Vagina (tissue), 2 donors: ENCODE measurements at regions not wholly inside any gene's neighbourhood (a gene's known extent, or its start where the extent isn't known, plus 50 kb on each side); places are given as distances from the start of the nearest gene placed in this dataset.

Experiments
- DNase-seq, 2 donors: peaks; one replicate each; pipeline ENCODE4 v3.0.0-alpha.2; 2017; ENCODE audit errors: extremely low spot score in 2 of 2
- H3K27ac ChIP-seq: fragments of 200-600 bp; sonication (generic); one replicate; pipeline ENCODE4 v1.5.1; 2019
- H3K27me3 ChIP-seq: fragments of 200-600 bp; sonication (generic); one replicate; pipeline ENCODE4 v1.5.1; 2019
- H3K36me3 ChIP-seq, 2 donors: fragments of 200-600 bp; sonication (generic); one replicate each; pipeline ENCODE4 v1.5.1; 2017 to 2019
- H3K4me1 ChIP-seq: fragments of 200-600 bp; sonication (generic); one replicate; pipeline ENCODE4 v1.5.1; 2019
- H3K4me3 ChIP-seq, 2 donors: fragments of 200-600 bp; sonication (generic); 1 replicate in 1 of 2; 2 replicates in 1 of 2; pipeline ENCODE4 v1.5.1; 2016 to 2019
- H3K9me3 ChIP-seq: fragments of 200-600 bp; sonication (generic); one replicate; pipeline ENCODE4 v1.5.1; 2019
- POLR2A ChIP-seq, 2 donors: fragments of 450-650 bp; IDR thresholded peaks; one replicate each; pipeline ENCODE4 v1.6.1; 2017; ENCODE audit warnings: antibody characterized with exemption in 2 of 2, mild to moderate bottlenecking in 2 of 2, moderate library complexity in 2 of 2
- POLR2AphosphoS5 ChIP-seq, 2 donors: sonication (generic); formaldehyde crosslinking; IDR thresholded peaks; one replicate each; pipeline ENCODE4 v1.9.0; 2017; ENCODE audit warnings: antibody characterized with exemption in 2 of 2, mild to moderate bottlenecking in 2 of 2, low read depth in 1 of 2; ENCODE audit not compliant: insufficient read depth in 1 of 2
- intact Hi-C: fragments of 100-400 bp; cut with DNase I; formaldehyde crosslinking; loops from one replicate; pipeline ENCODE4 v1.15.1; 2023
- TF ChIP-seq, protein P1 (sequence below), 3 experiments: fragments of 450-650 bp in 2 of 3; fragments of 200-600 bp in 1 of 3; sonication (generic) in 1 of 3; IDR thresholded peaks; one replicate each; pipeline ENCODE4 v1.5.1; 2017 to 2019; ENCODE audit warnings: antibody characterized with exemption in 3 of 3, mild to moderate bottlenecking in 2 of 3, moderate library complexity in 2 of 3

DNA sequence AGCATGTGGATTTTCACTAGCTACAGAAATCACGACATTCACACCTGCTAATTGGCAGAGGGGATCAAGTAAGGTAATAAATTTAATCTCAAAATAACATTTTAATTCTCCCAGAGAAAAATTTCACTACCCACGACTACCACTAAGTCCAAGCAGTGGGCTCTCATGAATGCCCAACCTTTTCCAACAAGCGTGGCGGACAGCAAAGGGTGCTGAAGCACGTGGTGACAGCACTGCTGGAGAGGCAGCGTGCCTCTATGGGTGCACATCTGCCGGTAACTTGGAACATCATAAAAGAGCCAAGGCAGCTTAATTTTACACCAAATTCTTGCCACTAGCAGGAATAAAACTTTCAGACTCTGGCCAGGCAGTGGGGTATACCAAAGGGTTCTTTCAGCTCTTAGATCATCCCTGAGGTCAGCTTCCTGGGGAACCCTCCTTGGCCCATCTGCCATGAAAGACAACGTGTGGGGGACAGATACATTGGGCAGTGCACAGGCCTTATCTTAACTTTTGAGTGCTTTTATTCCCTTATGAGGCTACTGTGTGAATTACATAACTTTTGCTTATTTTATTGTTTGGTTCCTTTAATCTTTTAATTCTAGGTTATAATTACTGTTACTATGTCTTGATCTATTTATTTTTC, 206.7 kb upstream of the KCTD7 start:
- Histone ChIP-seq H3K27me3 (no peaks in the 10 kb centered on the region), H3K27ac (no peak overlapping the region), H3K4me3 (no peak overlapping the region), H3K36me3 (no peaks in the 10 kb centered on the region), H3K4me1 (no peaks in the 10 kb centered on the region), H3K9me3 (no peaks in the 10 kb centered on the region)
- no peak for DNase-seq
- intact Hi-C loops = no loop called here
- TF ChIP-seq, protein P1, sequence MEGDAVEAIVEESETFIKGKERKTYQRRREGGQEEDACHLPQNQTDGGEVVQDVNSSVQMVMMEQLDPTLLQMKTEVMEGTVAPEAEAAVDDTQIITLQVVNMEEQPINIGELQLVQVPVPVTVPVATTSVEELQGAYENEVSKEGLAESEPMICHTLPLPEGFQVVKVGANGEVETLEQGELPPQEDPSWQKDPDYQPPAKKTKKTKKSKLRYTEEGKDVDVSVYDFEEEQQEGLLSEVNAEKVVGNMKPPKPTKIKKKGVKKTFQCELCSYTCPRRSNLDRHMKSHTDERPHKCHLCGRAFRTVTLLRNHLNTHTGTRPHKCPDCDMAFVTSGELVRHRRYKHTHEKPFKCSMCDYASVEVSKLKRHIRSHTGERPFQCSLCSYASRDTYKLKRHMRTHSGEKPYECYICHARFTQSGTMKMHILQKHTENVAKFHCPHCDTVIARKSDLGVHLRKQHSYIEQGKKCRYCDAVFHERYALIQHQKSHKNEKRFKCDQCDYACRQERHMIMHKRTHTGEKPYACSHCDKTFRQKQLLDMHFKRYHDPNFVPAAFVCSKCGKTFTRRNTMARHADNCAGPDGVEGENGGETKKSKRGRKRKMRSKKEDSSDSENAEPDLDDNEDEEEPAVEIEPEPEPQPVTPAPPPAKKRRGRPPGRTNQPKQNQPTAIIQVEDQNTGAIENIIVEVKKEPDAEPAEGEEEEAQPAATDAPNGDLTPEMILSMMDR (IDR thresholded peaks at IDR 0.05) = no peak
- no peak for TF ChIP-seq POLR2A (IDR thresholded peaks at IDR 0.05)
- TF ChIP-seq POLR2AphosphoS5 (IDR thresholded peaks at IDR 0.05; ENCODE audit: insufficient read depth in 1 of 2, low read depth in 1 of 2) = no peak

DNA sequence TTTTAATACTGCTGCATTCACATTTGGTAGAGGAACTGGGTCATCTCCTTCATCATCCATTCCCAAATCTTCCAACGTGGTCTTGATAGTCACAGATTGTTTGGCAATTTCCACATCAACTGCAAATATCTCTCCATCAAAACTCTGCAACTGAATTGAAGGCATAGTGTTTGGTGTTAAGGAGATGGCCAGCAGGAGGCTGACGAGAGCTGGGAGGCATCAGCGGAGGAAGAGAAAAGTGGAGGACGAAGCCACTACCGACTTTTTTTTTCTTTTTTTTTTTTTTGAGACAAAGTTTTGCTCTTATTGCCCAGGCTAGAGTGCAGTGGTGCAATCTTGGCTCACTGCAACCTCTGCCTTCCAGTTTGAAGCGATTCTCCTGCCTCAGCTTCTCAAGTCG, 205.0 kb upstream of the KCTD7 start:
- H3K27me3 ChIP-seq = no peaks in the 10 kb centered on the region
- no peaks in the 10 kb centered on the region for H3K4me1 ChIP-seq
- no peak for DNase-seq
- TF ChIP-seq, protein P1 (IDR thresholded peaks at IDR 0.05) = no peak
- H3K36me3 ChIP-seq = no peaks in the 10 kb centered on the region
- no peak overlapping the region for H3K27ac ChIP-seq
- H3K9me3 ChIP-seq = no peaks in the 10 kb centered on the region
- intact Hi-C loops = no loop called here
- H3K4me3 ChIP-seq = no peak overlapping the region

DNA sequence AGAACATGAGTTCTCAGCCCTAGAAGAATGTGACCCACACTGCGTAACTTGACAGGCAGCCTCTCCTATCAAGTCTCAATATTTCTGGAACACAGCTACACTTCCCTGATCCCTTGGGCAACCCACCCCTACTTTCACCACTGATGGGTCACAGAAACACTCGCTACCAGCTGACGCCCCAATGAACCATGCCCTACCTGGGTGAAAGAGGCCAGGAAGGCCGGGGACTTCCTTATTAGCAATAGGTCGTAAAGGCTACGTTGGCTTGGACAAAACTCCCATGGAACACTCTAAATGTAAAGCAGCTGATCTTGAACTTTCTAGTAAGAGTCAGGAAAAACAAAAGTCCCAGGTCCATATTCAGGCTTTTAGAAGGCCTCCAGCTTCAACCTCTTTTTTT, 202.3 kb upstream of the KCTD7 start:
- no peak overlapping the region for H3K27ac ChIP-seq
- intact Hi-C loops = no loop called here
- H3K4me3 ChIP-seq = no peak overlapping the region
- no peaks in the 10 kb centered on the region for H3K9me3 ChIP-seq
- TF ChIP-seq, protein P1 (IDR thresholded peaks at IDR 0.05) = no peak
- TF ChIP-seq POLR2A (IDR thresholded peaks at IDR 0.05) (no peak), POLR2AphosphoS5 (IDR thresholded peaks at IDR 0.05; ENCODE audit: insufficient read depth in 1 of 2, low read depth in 1 of 2) (no peak)
- H3K27me3 ChIP-seq = no peaks in the 10 kb centered on the region
- DNase-seq = no peak
- H3K4me1 ChIP-seq = no peaks in the 10 kb centered on the region
- H3K36me3 ChIP-seq = no peaks in the 10 kb centered on the region

DNA sequence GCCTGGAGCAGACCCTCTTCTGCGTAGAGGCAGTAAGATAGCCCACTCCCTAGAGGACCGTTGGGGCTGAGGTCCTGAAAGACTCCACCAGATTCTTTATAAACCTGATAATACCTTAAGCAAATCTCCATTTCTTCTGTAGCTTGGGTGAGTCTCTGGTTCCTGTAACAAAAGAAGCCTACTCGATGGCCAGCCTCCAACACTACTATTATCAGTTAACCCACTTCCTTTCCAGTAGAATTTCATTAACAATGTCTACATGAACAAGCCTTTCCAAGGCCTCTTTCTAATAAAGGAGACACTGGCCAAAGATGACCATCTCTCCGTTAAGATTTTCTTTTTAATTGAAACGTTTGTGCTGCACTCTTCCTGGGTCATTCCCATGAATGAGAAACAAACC, 201.7 kb upstream of the KCTD7 start:
- DNase-seq = no peak
- intact Hi-C loops = no loop called here
- no peak overlapping the region for H3K27ac ChIP-seq
- TF ChIP-seq POLR2A (IDR thresholded peaks at IDR 0.05) = no peak
- TF ChIP-seq, protein P1 (IDR thresholded peaks at IDR 0.05) = no peak
- TF ChIP-seq POLR2AphosphoS5 (IDR thresholded peaks at IDR 0.05; ENCODE audit: insufficient read depth in 1 of 2, low read depth in 1 of 2) = no peak
- H3K4me3 ChIP-seq = no peak overlapping the region
- no peaks in the 10 kb centered on the region for H3K36me3 ChIP-seq
- H3K27me3 ChIP-seq = no peaks in the 10 kb centered on the region
- no peaks in the 10 kb centered on the region for H3K9me3 ChIP-seq
- H3K4me1 ChIP-seq = no peaks in the 10 kb centered on the region

DNA sequence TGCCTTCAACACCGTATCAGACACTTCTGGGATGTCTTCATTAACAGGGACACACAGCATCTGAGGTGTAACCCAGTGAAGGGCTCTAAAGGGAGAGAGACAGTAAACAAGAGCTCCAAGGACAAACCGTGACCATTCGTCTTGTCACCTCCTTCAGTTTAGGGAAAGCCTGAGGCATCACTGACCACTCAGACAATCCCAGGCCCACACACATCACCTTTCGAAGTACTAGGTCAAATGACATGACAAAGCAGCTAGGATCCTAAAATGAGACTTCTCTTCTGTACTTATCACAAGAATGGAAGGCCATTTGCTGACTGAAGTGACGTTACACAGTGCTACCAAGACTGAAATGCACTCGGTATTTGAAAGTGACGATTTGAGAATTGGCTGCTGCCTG, 200.7 kb upstream of the KCTD7 start:
- H3K36me3 ChIP-seq = no peaks in the 10 kb centered on the region
- H3K4me3 ChIP-seq = no peak overlapping the region
- intact Hi-C loops = no loop called here

More for the DNA sequence above, 200.7 kb upstream of the KCTD7 start:
- H3K27ac ChIP-seq = no peak overlapping the region
- no peaks in the 10 kb centered on the region for H3K4me1 ChIP-seq
- TF ChIP-seq POLR2AphosphoS5 (IDR thresholded peaks at IDR 0.05; ENCODE audit: insufficient read depth in 1 of 2, low read depth in 1 of 2) = no peak
- TF ChIP-seq, protein P1 (IDR thresholded peaks at IDR 0.05) = no peak
- no peak for TF ChIP-seq POLR2A (IDR thresholded peaks at IDR 0.05)
- H3K27me3 ChIP-seq = no peaks in the 10 kb centered on the region
- no peaks in the 10 kb centered on the region for H3K9me3 ChIP-seq
- DNase-seq = no peak
